ENCODE measurements at regions not wholly inside any gene's neighbourhood (a gene's known extent, or its start where the extent isn't known, plus 50 kb on each side); places are given as distances from the start of the nearest gene placed in this dataset.

DNA sequence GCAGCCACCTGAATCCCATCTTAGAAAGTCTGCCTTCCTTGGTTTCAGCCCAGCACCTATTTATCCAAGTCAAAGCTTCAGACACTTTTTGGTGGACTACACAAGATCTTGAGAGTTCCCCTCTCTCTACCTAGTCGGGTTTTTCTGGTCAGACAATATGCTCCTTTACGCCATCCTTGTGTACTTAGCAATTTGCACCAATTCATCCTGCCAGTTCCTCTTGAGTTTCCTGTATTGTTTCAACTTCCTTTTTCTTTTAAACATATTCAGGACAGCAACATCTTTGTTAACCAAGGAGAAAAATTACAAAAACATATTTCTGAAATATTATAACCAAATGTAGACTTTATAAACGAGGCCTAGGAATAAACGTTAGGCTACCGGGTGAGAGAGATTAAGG is 368.2 kb upstream of the CADM1 start:
- DNase-seq, result no peak

- no peak for DNase-seq
Measured at GRCh38 chr11:115871161-115871760, 367.0 kb upstream of the CADM1 start.

DNA sequence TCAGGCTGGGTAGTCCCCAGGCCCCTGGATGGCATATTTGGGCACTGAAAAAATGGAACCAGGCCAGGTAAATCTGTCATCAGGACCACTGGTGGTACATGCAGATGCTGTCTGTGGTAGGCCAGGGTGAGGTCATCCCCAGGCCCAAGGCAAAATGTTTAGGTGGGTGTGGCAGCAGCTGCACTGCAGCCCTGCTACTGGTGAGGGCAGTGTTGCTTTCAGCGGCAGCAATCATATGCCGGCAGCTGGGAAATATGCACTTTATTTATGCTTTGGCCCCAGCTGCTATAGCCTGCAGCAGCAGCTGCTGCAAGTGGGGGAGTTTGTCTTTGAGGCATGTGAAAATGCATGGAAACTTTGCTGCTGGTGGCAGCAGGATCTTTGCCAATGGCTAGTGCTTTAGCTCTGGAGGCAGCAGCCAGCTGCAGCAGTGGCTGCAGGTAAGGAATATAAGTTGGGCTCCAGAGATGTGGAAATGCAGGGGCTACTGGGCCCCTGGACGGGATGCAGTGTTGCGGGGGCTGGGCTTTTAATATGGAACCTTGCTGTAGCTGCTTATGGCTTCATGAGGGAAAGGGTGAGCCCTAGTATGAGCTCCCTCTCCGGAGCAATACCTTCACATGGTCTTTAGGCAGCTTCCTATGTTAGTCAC is 365.7 kb upstream of the CADM1 start:
- no peak for DNase-seq

DNA sequence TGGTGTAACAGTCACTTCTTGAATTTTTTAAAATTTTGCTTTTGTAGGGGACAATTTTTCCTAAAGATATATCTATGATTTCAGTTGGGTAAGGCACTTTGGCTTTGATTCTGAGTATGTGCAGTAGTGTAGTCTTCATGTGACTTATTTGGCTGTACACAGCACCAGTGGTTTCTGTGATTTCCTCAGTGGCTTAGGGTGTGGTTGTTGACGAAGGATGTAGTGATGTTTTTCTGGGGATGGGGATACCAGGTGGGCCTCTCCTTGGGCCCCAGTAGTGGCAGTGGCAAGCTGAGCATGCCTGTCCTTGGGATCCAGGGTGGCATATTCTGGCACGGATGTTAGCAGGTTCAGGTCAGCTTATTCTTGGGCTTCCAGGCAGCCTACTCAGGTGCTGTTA is 364.9 kb upstream of the CADM1 start:
- no peak for DNase-seq

DNA sequence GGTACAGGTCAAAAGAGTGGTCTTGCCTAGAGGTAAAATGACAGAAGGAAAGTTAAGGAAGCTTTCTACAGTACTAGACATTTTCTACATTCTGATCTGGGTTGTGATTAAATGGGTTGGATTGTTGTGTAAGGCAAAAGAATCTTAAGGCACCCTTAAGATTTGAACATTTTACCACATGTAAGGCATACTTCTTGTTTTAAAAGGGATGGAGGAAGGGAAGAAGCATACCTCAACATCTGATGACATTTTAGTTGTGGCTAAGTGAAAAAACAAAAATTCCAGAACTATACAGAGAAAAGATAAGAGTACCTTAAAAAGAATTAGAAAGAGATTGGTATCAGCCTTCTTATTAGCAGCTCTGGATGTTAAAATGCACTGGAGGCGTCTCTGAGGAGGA is 356.0 kb upstream of the CADM1 start:
- DNase-seq, result no peak

DNA sequence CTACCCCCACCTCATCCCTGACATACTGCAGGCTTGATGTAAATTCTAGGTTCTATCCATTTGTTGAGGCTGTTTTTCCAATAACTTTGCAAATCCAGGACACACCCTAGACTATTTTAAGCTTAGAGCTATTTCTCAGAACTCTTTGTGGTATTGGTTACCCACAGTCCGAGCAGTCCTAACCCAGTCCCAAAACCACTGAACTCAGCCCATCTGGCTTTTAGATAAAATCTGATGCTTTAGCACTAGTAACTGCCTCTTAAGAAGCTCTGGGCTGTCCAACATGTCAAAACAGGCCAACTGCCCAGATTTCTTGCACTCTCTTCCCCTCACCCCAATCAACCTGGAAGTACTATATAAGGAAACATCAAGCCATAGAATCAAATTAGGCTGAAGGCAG is 344.4 kb upstream of the CADM1 start:
- DNase-seq, result no peak

DNA sequence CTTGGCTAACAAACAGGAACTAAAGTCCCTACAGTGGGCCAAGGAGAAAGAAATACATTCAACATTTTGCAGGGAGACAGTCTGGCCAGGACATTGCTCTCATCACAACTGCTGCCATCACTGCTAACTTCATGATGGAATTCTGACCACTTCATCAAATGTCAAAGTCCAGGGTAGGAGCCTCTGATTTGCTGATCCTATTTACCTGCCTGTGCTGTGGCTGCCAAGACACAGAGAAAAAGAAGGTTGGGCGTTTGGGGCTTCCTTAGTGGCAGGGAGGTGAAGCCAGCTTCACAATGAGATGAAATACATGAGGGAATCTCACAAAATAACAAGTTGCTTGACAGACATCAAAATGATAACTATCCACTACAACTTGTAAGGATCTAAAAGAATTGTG is 343.9 kb upstream of the CADM1 start:
- no peak for DNase-seq

DNA sequence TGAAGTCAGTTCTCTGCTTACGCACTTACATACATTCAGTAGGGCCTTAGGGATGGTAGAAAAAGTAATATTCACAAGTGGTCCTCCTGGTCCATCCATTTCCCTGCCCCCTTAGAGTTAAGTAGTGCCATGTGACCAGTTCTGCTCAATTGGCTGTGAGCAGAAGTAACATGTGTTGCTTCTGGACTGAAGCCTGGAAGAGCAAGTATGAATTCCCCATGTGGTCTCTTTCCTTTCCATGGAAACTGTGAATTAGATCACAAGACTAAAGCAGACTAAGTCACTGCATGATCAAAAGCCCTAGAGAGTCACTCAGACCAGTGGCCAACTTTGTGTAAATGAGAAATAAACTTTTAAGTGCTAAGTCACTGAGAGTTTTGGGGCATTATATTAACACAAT is 341.7 kb upstream of the CADM1 start:
- no peak for DNase-seq

GRCh38 chr11:115843685-115844084 is 339.5 kb upstream of the CADM1 start:
- no peak for DNase-seq

DNA sequence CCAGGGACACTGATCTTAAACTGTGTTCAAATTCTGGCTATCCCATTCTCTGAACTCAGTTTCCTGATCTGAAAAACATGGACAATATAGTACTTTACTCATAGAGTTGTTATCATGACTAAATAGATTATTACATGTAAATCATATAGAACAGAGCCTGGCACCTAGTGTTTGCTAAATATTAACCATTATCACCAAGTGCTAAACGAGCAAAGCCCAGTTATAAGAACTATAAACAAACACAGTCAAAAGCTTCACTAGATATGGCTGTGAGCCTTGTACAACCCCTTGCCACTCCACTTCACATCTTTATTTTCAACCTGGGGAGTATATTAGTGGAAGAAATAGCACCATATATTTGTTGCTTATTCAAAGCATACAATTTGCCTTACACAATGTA is 338.9 kb upstream of the CADM1 start:
- DNase-seq, result no peak

GRCh38 chr11:115820026-115820425 is 315.8 kb upstream of the CADM1 start:
- DNase-seq, result no peak

DNA sequence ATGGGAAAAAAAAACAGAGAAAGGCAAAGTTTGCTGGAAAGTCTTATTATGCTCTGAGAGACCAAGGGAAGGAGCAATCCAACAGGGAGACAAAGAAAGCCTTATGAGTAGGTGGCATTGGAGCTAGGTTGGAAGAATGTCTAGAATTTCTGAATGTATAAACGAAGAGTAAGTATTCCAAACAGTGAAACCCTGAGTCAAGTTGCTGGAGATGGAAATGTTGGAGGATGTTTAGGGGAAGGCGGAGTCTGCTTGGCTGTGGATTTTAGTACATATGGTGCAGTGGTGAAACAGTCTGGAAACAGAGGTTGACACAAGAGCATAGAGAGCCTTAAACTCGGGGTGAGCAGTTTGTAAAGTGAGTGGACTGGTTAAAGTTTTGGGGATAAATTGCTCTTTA is 314.8 kb upstream of the CADM1 start:
- DNase-seq, result no peak

- DNase-seq, result no peak
Measured at GRCh38 chr11:115817844-115818468, 313.7 kb upstream of the CADM1 start.

GRCh38 chr11:115808351-115808940 is 304.2 kb upstream of the CADM1 start:
- DNase-seq, result no peak

DNA sequence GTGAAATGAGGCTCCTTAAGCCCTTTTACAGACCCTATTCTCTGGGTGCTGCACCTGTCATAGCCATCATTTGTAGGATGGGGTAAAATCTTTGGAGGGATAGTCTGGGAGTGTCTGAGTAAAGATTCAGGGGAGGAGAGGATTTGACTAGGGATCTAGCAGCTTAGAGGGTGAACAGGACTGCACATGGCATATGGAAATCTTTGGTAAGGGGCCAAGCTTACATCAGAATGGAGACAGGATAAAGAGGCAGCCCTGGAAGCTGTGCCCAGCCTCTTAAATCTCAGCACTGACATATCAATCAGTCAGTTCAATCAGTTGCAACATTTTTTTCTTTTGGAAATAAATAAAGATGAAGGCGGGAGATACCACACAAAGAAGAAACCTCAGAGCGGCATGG is 301.8 kb upstream of the CADM1 start:
- no peak for DNase-seq

GRCh38 chr11:115803073-115803740 is 299.0 kb upstream of the CADM1 start:
- DNase-seq, result no peak

DNA sequence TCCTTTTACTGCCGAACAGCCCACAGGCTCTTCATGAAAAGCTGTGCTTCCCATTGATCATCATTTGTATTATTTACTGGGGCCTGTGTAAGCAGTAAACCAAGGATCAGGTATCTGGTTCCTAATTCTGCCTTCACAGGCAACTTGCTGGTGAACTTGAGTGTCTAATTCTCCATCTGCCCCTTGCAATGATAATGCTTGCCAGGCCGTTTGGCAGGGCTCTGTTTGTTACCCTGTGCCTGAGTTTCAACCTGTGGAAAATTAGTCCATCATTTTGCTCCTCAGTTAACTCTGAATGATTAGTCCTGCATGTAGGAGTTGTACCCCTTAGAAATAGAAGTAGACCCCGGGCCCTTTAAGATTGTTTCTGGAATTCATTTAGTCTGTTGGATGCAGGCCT is 298.4 kb upstream of the CADM1 start:
- no peak for DNase-seq

GRCh38 chr11:115792903-115793302 is 288.7 kb upstream of the CADM1 start:
- no peak for DNase-seq

- DNase-seq, result no peak
Measured at GRCh38 chr11:115787302-115787701, 283.1 kb upstream of the CADM1 start.

DNA sequence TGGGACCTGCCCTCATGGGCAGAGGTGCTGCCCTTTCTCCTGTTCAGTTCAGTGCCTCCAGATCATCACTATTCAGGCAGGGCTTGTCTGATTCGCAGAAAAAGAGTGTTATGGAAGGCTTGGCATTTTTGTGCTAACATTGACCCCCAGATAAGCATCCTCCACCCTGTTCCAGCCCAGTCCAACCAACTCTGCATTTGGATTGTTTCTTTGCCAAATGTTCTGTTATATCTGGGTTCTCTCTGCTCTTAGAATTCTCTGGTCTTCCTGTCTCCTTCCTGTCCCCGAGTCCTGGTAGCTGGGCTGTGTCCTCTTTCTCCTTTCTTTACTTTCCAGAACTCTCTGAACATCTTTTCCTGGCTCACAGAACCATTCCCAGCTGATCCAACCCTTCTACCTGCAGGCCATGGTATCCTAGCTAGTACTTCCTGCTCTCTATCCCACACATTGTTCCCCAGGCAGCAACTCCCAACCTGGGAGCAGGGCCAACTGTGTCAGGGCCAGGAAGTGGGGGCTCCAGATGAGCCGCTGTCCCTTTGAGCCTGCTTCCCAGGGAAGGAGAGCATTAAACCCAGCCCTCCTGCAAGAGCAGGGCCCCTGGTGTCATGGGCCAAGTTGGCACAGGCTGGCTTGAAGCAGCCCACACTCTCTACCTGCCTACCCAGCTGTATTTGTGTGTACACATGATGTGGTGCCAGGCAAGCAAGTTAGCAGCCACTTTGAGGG is 280.7 kb upstream of the CADM1 start:
- no peak for DNase-seq

DNA sequence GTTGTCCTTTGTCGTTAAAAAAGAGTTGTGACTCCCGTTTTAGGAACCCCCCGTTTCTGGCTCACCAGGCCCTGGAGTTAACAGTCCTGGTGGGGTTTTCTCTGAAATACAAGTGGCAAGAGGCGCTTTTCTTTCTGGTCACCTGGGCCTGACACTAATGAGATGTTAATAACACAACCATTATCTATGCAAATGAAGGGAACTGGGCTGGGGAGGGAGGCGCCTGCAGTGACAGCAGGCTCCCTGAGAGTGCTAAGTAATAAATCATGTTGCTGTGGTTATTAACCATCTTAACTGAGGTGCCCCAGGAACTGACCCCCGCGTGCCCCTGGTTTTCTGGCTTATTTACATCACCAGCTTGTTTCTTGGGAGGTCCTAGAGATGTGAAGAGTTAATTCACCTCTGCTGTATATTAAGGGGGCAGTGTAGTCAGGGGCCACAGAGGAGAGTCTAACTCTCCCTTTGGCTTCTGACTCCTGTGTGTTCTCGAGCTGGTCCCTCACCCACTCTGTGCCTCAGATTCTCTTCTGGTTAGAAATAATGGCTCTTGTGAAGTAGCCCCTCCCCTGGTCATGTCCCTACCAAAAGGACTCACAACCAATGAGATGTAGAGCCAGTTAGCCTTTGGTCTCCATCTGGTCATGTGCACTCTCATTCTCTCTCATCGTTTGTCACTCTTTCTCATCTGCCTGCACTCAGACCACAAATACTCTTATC is 276.6 kb upstream of the CADM1 start:
- DNase-seq, result no peak

- no peak for DNase-seq
Measured at GRCh38 chr11:115778928-115779650, 274.9 kb upstream of the CADM1 start.
